HG03097 (cell line): ENCODE measurements at regions not wholly inside any gene's neighbourhood (a gene's known extent, or its start where the extent isn't known, plus 50 kb on each side); places are given as distances from the start of the nearest gene placed in this dataset.

Source experiments
- ATAC-seq: cut with Tn5 transposase; IDR thresholded peaks from one replicate; pipeline ENCODE4 v1.9.1; 2021; ENCODE audit not compliant: unreplicated experiment, low FRiP score

- ATAC-seq: no peak
Measured at GRCh38 chr6:4563156-4563555, 213.0 kb upstream of the CDYL start.

DNA sequence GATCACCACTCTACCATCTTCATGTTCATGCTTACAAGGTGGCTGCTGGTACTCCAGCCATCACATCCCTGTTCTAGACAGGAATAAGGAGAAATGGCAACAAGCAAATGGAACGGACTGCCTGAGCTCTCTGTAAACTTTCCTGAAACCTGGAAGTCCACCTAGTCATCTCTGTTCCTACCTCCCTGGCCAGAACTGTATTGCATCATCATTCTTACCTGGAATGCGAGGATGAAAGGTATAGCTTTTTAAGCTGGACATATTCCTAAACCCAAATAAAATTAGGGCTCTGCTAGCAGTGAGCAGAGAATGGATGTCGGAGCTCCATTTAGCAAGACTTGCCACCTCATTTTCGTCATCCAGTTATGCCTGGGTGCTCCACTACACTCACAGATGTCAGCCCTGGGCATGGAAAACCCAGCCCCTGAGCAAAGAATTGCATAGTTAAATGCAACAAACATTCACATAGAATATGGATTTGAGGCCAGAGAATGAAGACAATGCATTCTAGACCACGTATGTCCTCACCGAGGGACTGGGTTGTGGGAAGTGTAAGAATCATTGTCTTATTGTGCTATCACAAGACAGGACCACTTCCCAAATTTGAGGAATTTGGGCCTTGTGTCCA lies 214.3 kb upstream of the CDYL start:
- no peak for ATAC-seq

- no peak for ATAC-seq
Measured at GRCh38 chr6:4561078-4561435, 215.1 kb upstream of the CDYL start.

DNA sequence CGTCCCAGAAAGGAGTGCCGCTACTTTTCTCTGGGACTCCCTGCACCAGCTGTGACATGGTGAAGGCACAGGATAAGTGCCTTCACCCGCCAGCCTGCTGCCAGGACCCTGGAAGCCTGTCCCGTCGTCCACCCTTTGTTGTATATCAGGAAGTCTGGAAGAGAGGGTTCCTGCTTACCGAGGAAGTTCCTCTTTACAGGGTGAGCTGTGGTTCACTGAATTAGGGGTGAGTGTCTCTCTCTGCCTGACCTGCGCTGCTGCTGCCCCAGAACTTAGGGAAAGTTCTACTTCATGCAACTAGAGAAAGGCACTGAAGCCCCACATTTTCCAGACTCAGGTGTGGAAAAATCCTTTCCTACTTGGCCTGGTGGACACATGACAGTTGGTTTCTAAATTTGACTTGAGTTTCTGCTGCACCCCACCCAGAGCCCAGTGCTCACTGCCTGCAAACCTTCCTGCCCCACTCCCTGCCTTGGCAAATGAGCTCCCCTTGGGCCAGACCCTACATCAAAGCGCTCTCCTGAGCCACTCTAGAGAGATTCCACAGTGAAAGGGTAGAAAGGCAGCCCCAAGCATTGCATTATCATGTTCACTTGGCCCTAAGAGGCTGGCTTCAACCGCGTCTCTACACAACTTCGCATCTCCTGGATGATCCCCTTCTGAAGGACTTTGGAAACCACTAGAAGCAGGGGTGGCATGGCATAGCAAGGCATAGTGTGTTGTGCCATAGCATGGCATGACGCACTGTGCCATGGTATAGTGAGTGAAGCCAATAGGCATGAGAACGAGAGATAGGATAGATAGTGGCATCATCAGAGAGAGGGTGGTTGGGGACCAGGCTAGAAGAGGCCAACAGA lies 215.8 kb upstream of the CDYL start:
- no peak for ATAC-seq

GRCh38 chr6:4559281-4559875 lies 216.8 kb upstream of the CDYL start:
- ATAC-seq: no peak

DNA sequence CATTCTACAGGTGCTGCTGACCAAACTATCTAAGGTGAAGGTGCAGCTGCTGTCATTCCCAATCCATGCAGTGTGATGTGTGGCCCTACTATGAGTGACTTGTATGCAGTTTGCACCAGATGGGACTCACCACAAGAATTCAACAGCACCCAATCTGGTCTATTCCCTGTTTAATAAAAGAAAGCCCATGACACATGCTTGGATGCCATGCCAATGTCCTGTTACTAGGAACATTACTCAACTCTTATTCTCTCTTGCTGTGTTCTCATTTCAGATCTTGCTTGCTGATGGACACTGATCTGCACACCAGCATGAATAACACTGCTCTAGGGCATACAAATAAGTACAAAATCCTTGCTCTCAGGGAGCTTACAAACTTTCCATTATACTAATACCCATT lies 221.6 kb upstream of the CDYL start:
- no peak for ATAC-seq

- ATAC-seq: no peak
Measured at GRCh38 chr6:4553387-4553786, 222.8 kb upstream of the CDYL start.

GRCh38 chr6:4550227-4550597 lies 226.0 kb upstream of the CDYL start:
- no peak for ATAC-seq

DNA sequence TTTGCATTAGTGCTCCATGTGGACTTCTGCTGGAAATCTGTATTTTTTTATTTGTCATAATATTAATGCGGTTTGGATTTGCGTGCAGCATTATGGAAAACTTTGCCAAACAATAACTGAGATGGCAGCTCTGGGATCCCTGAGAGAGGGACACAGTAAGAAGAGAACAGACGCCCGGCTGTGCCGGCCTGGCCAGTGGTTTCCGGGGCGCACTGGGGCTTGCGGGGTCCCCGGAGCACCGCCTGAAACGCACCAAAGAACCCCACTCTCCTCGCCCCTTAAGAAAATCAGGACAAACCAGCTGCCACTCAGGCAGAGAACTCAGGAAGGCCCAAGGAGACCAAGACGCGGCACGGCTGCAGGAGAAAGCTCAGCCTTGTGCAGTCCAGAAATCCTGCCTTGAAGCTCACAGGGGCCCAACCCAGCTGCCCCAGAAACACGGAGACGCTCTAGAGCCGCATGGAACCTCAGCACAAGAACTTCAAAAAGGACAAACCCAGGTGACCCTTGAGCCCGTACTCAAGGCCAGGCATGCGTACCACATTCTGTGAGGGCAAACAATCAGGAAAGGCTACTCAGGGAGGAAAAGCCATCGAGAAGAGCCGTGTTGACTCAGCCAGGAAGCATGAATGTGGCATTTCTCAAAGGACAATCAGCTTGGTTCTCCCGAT lies 226.5 kb upstream of the CDYL start:
- ATAC-seq: no peak

DNA sequence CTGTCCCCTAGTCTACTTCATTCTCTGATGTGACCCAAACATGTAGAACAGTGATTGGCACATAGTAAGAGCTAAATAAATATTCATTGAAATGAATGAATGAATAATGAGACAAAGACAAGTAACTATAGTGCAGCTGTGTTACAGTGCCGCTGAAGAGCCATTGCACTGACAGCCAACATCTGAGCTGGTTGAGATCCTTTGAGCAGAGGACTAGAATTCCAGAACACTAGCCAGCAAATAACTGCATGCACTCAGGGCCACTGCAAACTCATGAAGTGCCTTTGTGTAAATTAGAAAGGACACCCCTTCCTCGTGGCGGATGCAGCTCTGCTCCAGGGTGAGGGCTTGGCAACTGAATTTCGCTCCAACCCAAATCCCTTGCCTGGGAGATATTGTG lies 230.3 kb upstream of the CDYL start:
- no peak for ATAC-seq

DNA sequence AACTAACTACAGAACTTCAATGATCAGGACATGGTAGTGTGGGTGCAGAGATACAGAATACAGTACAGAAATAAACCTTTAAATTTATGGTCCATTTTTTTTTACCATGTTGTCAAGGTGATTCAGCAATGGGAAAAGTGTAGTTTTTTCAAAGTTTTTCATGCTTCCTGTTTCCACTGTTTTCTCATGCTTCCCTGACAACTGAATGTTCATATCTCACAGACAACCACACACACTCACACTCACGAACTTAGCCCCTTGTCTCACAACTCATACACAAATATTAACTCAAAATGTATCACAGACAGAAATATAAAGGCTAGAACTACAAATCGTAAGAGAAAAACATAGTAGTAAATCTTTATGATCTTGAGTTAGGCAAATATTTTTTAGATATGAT lies 232.6 kb upstream of the CDYL start:
- no peak for ATAC-seq

- ATAC-seq: no peak
Measured at GRCh38 chr6:4533576-4533975, 242.6 kb upstream of the CDYL start.

GRCh38 chr6:4531406-4531805 lies 244.8 kb upstream of the CDYL start:
- ATAC-seq: no peak

DNA sequence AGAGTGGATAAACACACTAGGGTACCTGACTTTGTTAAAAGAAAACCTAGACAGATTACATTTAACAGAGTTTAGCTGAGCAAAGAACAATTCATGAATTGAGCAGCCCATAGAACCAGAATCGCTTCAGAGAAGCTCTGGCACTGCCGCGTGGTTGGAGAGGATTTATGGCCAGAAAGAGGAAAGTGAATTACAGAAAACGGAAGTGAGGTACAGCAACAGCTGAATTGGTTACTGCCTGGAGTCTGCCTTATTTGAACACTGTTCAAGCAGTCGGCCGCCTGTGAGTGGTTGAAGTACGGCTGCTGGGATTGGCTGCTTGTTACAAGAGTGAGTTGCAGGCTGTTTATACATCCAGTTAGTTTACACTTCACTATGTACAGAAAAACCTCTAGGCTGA lies 253.8 kb upstream of the CDYL start:
- ATAC-seq: no peak

DNA sequence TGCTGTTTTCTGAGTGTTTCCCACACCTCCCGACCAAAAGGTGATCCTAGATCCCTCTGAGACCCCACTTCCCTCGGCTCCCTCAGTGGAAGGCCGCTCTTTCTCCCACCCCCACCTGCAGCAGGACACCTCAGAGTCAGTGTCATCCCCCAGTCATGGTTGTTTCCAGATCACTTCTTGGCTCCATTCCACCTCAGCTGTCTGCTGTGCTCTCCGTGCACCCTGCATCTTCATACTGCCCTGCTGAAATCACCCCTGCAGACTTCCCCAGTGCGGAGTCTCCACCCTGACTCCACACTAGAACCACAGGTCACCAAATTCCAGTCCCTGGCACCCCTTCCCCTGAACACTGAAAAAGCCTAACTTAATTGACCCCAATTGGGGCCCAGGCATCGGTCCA lies 255.1 kb upstream of the CDYL start:
- no peak for ATAC-seq

- no peak for ATAC-seq
Measured at GRCh38 chr6:4518506-4518905, 257.7 kb upstream of the CDYL start.

DNA sequence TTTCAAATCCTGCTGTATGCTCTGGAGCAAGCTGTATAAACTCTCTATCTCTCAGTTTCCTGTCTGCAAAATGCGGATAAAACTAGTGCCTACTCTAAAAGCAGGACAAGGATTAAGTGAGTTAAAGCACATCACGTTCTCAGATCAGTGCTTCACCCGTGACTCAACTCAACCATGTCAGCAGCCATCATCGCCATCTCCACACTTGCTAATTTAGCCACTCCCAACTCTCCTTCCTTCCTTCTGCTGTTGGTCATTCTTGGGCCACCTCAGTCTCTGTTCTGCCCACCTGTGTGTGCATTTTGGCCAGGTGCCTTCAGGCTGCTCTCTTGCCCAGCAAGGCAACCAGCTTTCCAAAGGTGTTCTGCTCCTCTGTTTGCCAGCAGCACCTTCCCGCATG lies 260.0 kb upstream of the CDYL start:
- no peak for ATAC-seq

GRCh38 chr6:4513561-4513960 lies 262.6 kb upstream of the CDYL start:
- no peak for ATAC-seq

DNA sequence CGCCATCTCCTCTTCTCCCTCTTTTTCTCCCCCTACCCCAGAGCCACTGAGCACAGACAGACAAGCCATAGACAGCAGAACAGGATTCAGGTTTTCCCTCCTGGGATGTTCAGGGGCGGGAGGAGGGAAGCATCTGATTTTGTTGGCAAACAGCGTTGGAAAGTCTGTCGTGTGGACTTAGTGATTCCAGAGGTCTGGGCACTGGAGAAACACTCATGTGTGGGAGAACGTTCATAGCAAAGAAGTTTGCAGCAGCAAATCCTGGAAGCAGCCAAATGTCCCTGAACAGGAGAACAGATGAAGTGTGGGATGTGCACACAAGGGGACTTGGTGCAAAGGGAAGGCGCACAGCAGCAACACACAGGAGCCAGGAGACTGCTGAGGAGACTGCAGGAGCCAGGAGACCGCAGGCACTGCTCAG lies 264.1 kb upstream of the CDYL start:
- no peak for ATAC-seq

GRCh38 chr6:4511641-4512020 lies 264.6 kb upstream of the CDYL start:
- no peak for ATAC-seq

GRCh38 chr6:4510906-4511640 lies 265.1 kb upstream of the CDYL start:
- no peak for ATAC-seq
